ENCODE measurements at regions not wholly inside any gene's neighbourhood (a gene's known extent, or its start where the extent isn't known, plus 50 kb on each side); places are given as distances from the start of the nearest gene placed in this dataset.

GRCh38 chr12:131378861-131379665 is 331.8 kb upstream of the SFSWAP start:
- no peak overlapping the region for H3K27ac ChIP-seq
- DNase-seq (ENCODE audit: low spot score): no peak
- no peaks in the 10 kb centered on the region for H4K20me1 ChIP-seq (ENCODE audit: insufficient read depth, poor library complexity, severe bottlenecking)
- no peaks in the 10 kb centered on the region for H3K9me3 ChIP-seq (ENCODE audit: low read depth)
- H3K9me2 ChIP-seq (replicated peaks; ENCODE audit: insufficient read depth): no peaks in the 10 kb centered on the region
- H3K27me3 ChIP-seq: no peaks in the 10 kb centered on the region
- no peaks in the 10 kb centered on the region for H3K79me2 ChIP-seq
- no peak overlapping the region for H3K4me2 ChIP-seq
- no peaks in the 10 kb centered on the region for H3K36me3 ChIP-seq (replicated peaks; ENCODE audit: insufficient read depth, low read depth)
- peaks cover 6% of the 10 kb centered on the region for H3K4me1 ChIP-seq (ENCODE audit: insufficient read depth)
- TF ChIP-seq EZH2 (IDR thresholded peaks at IDR 0.05; ENCODE audit: borderline replicate concordance): no peak
- TF ChIP-seq EZH2phosphoT487 (IDR thresholded peaks at IDR 0.05; ENCODE audit: low read depth, severe bottlenecking, unreplicated experiment): no peak
- no peak for TF ChIP-seq CTCF (IDR thresholded peaks at IDR 0.05; ENCODE audit: poor library complexity)
- H2AFZ ChIP-seq: no peak overlapping the region
- WGBS (ENCODE audit: low lambda C conversion rate, missing lambda C conversion rate): 89% methylated on average over 31 of the region's 31 CpGs
- H3K4me3 ChIP-seq: no peak overlapping the region

DNA sequence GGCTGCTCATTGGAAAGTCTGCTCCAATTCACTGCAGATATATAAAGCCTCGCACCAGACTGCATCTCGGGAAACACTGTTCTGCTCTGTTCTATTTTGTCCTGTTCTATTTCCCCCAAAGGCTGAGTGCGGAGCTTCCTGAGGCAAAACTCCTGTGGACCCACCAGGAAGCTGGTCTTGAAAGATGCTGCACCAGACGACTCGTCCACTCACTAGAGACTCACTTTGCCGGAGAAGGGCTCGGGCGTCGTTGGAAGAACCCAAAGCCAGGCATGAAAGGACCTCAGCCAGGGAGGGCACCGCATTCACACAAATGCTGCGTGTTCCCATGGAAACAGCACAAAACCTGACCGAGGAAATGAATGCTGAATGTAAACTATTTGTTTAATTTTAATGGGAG is 331.2 kb upstream of the SFSWAP start:
- Histone ChIP-seq H2AFZ (no peak overlapping the region), H3K27me3 (peaks cover 4% of the 10 kb centered on the region), H3K27ac (no peak overlapping the region), H3K4me3 (no peak overlapping the region), H3K79me2 (no peaks in the 10 kb centered on the region), H3K4me2 (peak overlapping the region; percentile 41), H3K36me3 (replicated peaks; ENCODE audit: insufficient read depth, low read depth) (no peaks in the 10 kb centered on the region), H3K4me1 (ENCODE audit: insufficient read depth) (peaks cover 6% of the 10 kb centered on the region), H3K9me3 (ENCODE audit: low read depth) (no peaks in the 10 kb centered on the region), H4K20me1 (ENCODE audit: insufficient read depth, poor library complexity, severe bottlenecking) (no peaks in the 10 kb centered on the region), H3K9me2 (replicated peaks; ENCODE audit: insufficient read depth) (no peaks in the 10 kb centered on the region)
- WGBS (ENCODE audit: low lambda C conversion rate, missing lambda C conversion rate): 57% methylated on average over 12 of the region's 12 CpGs
- TF ChIP-seq CTCF (IDR thresholded peaks at IDR 0.05; ENCODE audit: poor library complexity) (no peak), EZH2 (IDR thresholded peaks at IDR 0.05; ENCODE audit: borderline replicate concordance) (no peak), EZH2phosphoT487 (IDR thresholded peaks at IDR 0.05; ENCODE audit: low read depth, severe bottlenecking, unreplicated experiment) (no peak)
- DNase-seq (ENCODE audit: low spot score): no peak

DNA sequence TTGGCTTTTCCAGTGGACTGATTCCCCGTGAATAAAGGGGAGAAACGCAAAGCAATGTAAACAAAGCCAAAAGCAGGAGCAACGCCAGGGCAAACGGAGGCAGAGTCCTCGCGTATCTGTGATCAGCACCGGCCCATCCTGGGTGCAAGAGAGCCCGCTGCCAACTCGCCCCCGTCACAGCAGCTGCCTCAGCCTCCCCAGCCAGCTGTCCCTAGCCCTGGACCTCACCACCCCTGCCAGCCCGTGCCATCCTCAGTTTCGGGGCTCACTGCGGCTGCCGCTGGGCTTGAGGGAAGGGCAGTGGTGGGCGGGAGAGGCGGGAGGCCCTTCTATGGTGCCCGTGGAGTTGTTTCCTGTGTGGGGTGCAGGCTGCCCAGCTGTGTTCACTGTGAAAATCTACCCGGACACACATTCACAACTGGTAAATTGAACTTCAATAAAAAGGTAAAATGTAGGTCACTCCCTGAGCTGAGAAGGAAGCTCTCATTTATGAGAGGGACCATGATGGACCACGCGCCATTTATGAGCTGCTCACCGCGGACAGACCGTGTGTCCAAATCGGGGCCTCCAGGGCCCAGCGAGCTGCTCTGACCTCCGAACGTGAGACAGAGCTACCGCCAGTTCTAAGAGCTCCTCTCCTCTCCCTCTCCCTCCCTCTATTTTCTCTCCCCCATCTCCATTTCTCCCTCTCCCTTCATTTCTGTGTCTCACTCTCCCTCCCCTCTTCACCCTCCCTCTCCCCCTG is 330.5 kb upstream of the SFSWAP start:
- H4K20me1 ChIP-seq (ENCODE audit: insufficient read depth, poor library complexity, severe bottlenecking): no peaks in the 10 kb centered on the region

More for the DNA sequence above, 330.5 kb upstream of the SFSWAP start:
- H3K79me2 ChIP-seq: no peaks in the 10 kb centered on the region
- H3K4me1 ChIP-seq (ENCODE audit: insufficient read depth): peaks cover 6% of the 10 kb centered on the region
- H3K36me3 ChIP-seq (replicated peaks; ENCODE audit: insufficient read depth, low read depth): no peaks in the 10 kb centered on the region
- H3K9me3 ChIP-seq (ENCODE audit: low read depth): no peaks in the 10 kb centered on the region
- H3K9me2 ChIP-seq (replicated peaks; ENCODE audit: insufficient read depth): no peaks in the 10 kb centered on the region
- H2AFZ ChIP-seq: no peak overlapping the region
- 63% methylated on average over 26 of the region's 28 CpGs for WGBS (ENCODE audit: low lambda C conversion rate, missing lambda C conversion rate)
- no peak for TF ChIP-seq EZH2 (IDR thresholded peaks at IDR 0.05; ENCODE audit: borderline replicate concordance)
- no peak for TF ChIP-seq CTCF (IDR thresholded peaks at IDR 0.05; ENCODE audit: poor library complexity)
- no peak for TF ChIP-seq EZH2phosphoT487 (IDR thresholded peaks at IDR 0.05; ENCODE audit: low read depth, severe bottlenecking, unreplicated experiment)
- peaks cover 4% of the 10 kb centered on the region for H3K27me3 ChIP-seq
- H3K27ac ChIP-seq: no peak overlapping the region
- no peak for DNase-seq (ENCODE audit: low spot score)
- H3K4me2 ChIP-seq: peak overlapping the region; percentile 41
- no peak overlapping the region for H3K4me3 ChIP-seq
